ENCODE measurements at regions not wholly inside any gene's neighbourhood (a gene's known extent, or its start where the extent isn't known, plus 50 kb on each side); places are given as distances from the start of the nearest gene placed in this dataset.

DNA sequence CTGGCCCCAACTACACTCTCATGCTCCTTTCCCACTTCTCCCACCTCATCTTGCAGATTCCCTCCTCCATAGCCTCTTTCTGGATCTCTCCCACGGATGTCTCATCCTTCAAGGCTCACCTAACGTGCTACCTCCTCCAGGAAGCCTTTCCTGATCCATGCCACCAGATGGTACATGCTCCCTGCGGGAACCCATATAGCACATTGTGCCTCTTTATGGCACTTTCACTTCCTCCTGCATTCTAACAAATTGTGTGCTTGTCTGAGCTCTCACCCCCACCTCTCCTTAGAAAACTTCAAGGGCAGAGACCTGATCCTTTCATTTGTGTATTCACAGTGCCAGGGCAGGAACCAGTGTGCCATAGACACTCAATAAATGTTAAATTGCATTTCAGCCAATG, 63.0 kb downstream of the HES1 start:
- TF ChIP-seq, protein P1, sequence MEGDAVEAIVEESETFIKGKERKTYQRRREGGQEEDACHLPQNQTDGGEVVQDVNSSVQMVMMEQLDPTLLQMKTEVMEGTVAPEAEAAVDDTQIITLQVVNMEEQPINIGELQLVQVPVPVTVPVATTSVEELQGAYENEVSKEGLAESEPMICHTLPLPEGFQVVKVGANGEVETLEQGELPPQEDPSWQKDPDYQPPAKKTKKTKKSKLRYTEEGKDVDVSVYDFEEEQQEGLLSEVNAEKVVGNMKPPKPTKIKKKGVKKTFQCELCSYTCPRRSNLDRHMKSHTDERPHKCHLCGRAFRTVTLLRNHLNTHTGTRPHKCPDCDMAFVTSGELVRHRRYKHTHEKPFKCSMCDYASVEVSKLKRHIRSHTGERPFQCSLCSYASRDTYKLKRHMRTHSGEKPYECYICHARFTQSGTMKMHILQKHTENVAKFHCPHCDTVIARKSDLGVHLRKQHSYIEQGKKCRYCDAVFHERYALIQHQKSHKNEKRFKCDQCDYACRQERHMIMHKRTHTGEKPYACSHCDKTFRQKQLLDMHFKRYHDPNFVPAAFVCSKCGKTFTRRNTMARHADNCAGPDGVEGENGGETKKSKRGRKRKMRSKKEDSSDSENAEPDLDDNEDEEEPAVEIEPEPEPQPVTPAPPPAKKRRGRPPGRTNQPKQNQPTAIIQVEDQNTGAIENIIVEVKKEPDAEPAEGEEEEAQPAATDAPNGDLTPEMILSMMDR (IDR thresholded peaks at IDR 0.05), result no peak
- TF ChIP-seq POLR2A (IDR thresholded peaks at IDR 0.05), result no peak
